PC-3 (cell line): ENCODE measurements at regions not wholly inside any gene's neighbourhood (a gene's known extent, or its start where the extent isn't known, plus 50 kb on each side); places are given as distances from the start of the nearest gene placed in this dataset.

Source experiments
- ATAC-seq: fragments of 200-7000 bp; cut with Tn5 transposase; 2 replicates; pipeline ENCODE4 v1.9.1; 2020; ENCODE audit warnings: mild to moderate bottlenecking, moderate library complexity
- BruUV-seq: library from RNA; stranded (reverse); fragments of 400-500 nt; replicated peaks from 2 replicates; lab custom pipeline; 2021; lab: Mats Ljungman, UMichigan
- CTCF ChIA-PET: fragments of 300-600 bp; sonication (Branson Sonifier 250); formaldehyde crosslinking; loops from one replicate; lab custom pipeline; 2022; ENCODE audit warnings: antibody characterized with exemption; lab: Charles Lee
- POLR2A ChIA-PET: fragments of 300-600 bp; sonication (Branson Sonifier 250); formaldehyde crosslinking; loops from one replicate; lab custom pipeline; 2022; ENCODE audit warnings: antibody characterized with exemption; ENCODE audit not compliant: unreplicated experiment; lab: Charles Lee
- DNase-seq: peaks from one replicate; pipeline ENCODE4 v3.0.0-alpha.2; 2015
- H2AFZ ChIP-seq: fragments of 300-600 bp; sonication (generic); 2 replicates; pipeline ENCODE4 v1.6.0; 2016; ENCODE audit warnings: antibody characterized with exemption, low read length
- H3F3A ChIP-seq: fragments of 300-600 bp; sonication (generic); one replicate; pipeline ENCODE4 v1.6.0; 2017; ENCODE audit warnings: antibody characterized with exemption, low read length, control low read depth, mild to moderate bottlenecking; ENCODE audit not compliant: unreplicated experiment
- H3K27ac ChIP-seq: fragments of 300-600 bp; sonication (generic); 2 replicates; pipeline ENCODE4 v1.5.1; 2016; ENCODE audit warnings: mild to moderate bottlenecking, low read length
- H3K27me3 ChIP-seq: fragments of 300-600 bp; sonication (generic); 2 replicates; pipeline ENCODE4 v1.6.1; 2016; ENCODE audit warnings: low read length, mixed read lengths
- H3K36me3 ChIP-seq: fragments of 300-600 bp; sonication (generic); 2 replicates; pipeline ENCODE4 v1.6.1; 2016; ENCODE audit warnings: low read depth, mixed run types, low read length, mixed read lengths
- H3K4me1 ChIP-seq: fragments of 300-600 bp; sonication (generic); 2 replicates; pipeline ENCODE4 v1.5.1; 2016; ENCODE audit warnings: low read length; ENCODE audit not compliant: insufficient read depth
- H3K4me2 ChIP-seq: fragments of 300-600 bp; sonication (generic); 2 replicates; pipeline ENCODE4 v1.6.0; 2016; ENCODE audit warnings: low read length
- H3K4me3 ChIP-seq: fragments of 300-600 bp; sonication (generic); 2 replicates; pipeline ENCODE4 v1.5.1; 2016; ENCODE audit warnings: mild to moderate bottlenecking, low read length, mixed read lengths
- H3K79me2 ChIP-seq: fragments of 300-600 bp; sonication (generic); 2 replicates; pipeline ENCODE4 v1.6.1; 2017; ENCODE audit warnings: low read length, mixed read lengths
- H3K9ac ChIP-seq: fragments of 300-600 bp; sonication (generic); 2 replicates; pipeline ENCODE4 v1.6.0; 2016; ENCODE audit warnings: mild to moderate bottlenecking, low read length
- H3K9me2 ChIP-seq: fragments of 300-600 bp; sonication (generic); replicated peaks from 2 replicates; pipeline ENCODE4 v1.6.1; 2016; ENCODE audit warnings: mixed run types, low read length, mixed read lengths
- H3K9me3 ChIP-seq: fragments of 300-600 bp; sonication (generic); 2 replicates; pipeline ENCODE4 v1.6.1; 2016; ENCODE audit warnings: low read length, mixed read lengths
- H4K20me1 ChIP-seq: fragments of 300-600 bp; sonication (generic); 2 replicates; pipeline ENCODE4 v1.6.1; 2016; ENCODE audit warnings: low read length, mixed read lengths
- EZH2 ChIP-seq: fragments of 300-600 bp; sonication (generic); IDR thresholded peaks from one replicate; pipeline ENCODE4 v1.6.1; 2017; ENCODE audit warnings: antibody characterized with exemption, mild to moderate bottlenecking, low read length; ENCODE audit not compliant: unreplicated experiment
- EZH2phosphoT487 ChIP-seq: fragments of 300-600 bp; sonication (generic); IDR thresholded peaks from 2 replicates; pipeline ENCODE4 v1.6.1; 2018; ENCODE audit warnings: mild to moderate bottlenecking, antibody characterized with exemption, low read length, borderline replicate concordance
- intact Hi-C: fragments of 100-400 bp; cut with micrococcal nuclease; formaldehyde crosslinking; loops from 2 replicates; pipeline ENCODE4 v1.9.0; 2023
- TF ChIP-seq, protein P1 (sequence below): fragments of 300-600 bp; sonication (generic); conservative IDR thresholded peaks from 2 replicates; pipeline ENCODE4 v1.5.1; 2017; ENCODE audit warnings: antibody characterized with exemption, low read depth, mild to moderate bottlenecking, low read length

- Histone ChIP-seq H3K4me1 (no peaks in the 10 kb centered on the region), H3K79me2 (no peaks in the 10 kb centered on the region), H3F3A (no peaks in the 10 kb centered on the region), H3K9me2 (no peaks in the 10 kb centered on the region), H3K36me3 (no peaks in the 10 kb centered on the region), H3K27ac (no peak overlapping the region), H3K9me3 (no peaks in the 10 kb centered on the region), H3K4me3 (no peak overlapping the region), H3K4me2 (no peak overlapping the region), H2AFZ (no peak overlapping the region), H3K9ac (no peak overlapping the region), H4K20me1 (no peaks in the 10 kb centered on the region), H3K27me3 (peaks cover 26% of the 10 kb centered on the region)
- ChIA-PET CTCF (no interaction called here), POLR2A (no interaction called here)
- no peak for DNase-seq
- intact Hi-C loops, result no loop called here
- BruUV-seq, result no TSS peak
- ATAC-seq, result no peak
- no peak for TF ChIP-seq EZH2
- TF ChIP-seq, protein P1, sequence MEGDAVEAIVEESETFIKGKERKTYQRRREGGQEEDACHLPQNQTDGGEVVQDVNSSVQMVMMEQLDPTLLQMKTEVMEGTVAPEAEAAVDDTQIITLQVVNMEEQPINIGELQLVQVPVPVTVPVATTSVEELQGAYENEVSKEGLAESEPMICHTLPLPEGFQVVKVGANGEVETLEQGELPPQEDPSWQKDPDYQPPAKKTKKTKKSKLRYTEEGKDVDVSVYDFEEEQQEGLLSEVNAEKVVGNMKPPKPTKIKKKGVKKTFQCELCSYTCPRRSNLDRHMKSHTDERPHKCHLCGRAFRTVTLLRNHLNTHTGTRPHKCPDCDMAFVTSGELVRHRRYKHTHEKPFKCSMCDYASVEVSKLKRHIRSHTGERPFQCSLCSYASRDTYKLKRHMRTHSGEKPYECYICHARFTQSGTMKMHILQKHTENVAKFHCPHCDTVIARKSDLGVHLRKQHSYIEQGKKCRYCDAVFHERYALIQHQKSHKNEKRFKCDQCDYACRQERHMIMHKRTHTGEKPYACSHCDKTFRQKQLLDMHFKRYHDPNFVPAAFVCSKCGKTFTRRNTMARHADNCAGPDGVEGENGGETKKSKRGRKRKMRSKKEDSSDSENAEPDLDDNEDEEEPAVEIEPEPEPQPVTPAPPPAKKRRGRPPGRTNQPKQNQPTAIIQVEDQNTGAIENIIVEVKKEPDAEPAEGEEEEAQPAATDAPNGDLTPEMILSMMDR, result no peak
- TF ChIP-seq EZH2phosphoT487, result no peak
Observed at GRCh38 chr17:14547016-14547415, 246.1 kb downstream of the HS3ST3B1 start.

DNA sequence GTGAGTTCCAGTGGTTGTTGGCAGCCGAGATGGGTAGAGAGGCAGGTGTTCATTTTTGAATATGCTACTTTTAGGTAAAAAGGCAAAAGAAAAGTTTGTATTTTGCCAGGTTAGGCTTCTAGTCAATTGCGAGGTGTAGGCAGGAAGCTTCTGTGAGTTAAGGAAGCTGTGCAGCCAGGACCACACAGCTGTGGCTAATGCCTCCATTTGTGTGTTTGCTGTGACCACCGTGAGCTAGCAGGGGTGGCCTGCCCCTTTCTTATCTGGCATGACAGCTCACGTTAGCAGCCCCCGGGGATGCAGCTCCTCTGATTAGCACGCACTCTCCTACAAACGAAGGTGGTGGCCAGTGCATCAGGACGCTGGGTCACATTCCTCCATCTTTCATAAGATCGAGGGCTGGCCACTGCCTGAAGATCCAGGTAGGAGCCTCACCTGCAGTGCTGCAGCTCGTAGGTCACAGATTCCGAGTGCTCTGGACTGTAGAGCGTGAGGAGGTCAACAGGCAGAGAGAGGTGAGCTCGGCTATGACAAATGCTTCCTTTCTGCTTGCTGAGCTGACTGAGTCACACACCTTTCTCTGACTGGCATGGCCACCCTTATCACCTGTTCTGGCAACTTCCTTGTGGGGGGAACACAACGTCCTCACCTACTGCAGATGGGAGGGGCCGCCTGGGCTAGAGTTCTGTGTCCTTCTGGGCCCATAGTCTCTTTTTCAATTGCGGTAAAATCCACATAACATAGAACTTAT, 244.4 kb downstream of the HS3ST3B1 start:
- no peak overlapping the region for H3K4me3 ChIP-seq
- ATAC-seq (no peak), DNase-seq (peak; percentile 48)
- no peaks in the 10 kb centered on the region for H3K4me1 ChIP-seq
- BruUV-seq, result no TSS peak
- H3F3A ChIP-seq, result no peaks in the 10 kb centered on the region
- POLR2A ChIA-PET, result no interaction called here
- intact Hi-C loops, result no loop called here
- no peak overlapping the region for H3K4me2 ChIP-seq
- H3K27me3 ChIP-seq, result peaks cover 16% of the 10 kb centered on the region; the same call in 1 of the 2 replicates
- CTCF ChIA-PET, result no interaction called here
- 0 out of 2 replicates have a peak overlapping the region, but pooled peaks have one; percentile 40 for H2AFZ ChIP-seq
- no peaks in the 10 kb centered on the region for H3K79me2 ChIP-seq
- H3K27ac ChIP-seq, result no peak overlapping the region
- H3K9me3 ChIP-seq, result no peaks in the 10 kb centered on the region
- H3K9ac ChIP-seq, result no peak overlapping the region
- H4K20me1 ChIP-seq, result no peaks in the 10 kb centered on the region
- H3K36me3 ChIP-seq, result no peaks in the 10 kb centered on the region
- H3K9me2 ChIP-seq, result no peaks in the 10 kb centered on the region
- TF ChIP-seq EZH2phosphoT487 (no peak), EZH2 (no peak)
- TF ChIP-seq, protein P1, result no peak

- TF ChIP-seq, protein P1, result no peak
- no peak for TF ChIP-seq EZH2phosphoT487
- no peak for TF ChIP-seq EZH2
- POLR2A ChIA-PET, result no interaction called here
- DNase-seq, result no peak
- no peaks in the 10 kb centered on the region for H3K9me2 ChIP-seq
- H4K20me1 ChIP-seq, result no peaks in the 10 kb centered on the region
- no peak overlapping the region for H3K4me3 ChIP-seq
- no peak overlapping the region for H3K27ac ChIP-seq
- no peaks in the 10 kb centered on the region for H3K9me3 ChIP-seq
- no peaks in the 10 kb centered on the region for H3F3A ChIP-seq
- ATAC-seq, result no peak
- no peaks in the 10 kb centered on the region for H3K79me2 ChIP-seq
- CTCF ChIA-PET, result no interaction called here
- no peak overlapping the region for H3K9ac ChIP-seq
- H3K27me3 ChIP-seq, result peaks cover 9% of the 10 kb centered on the region; the same call in 1 of the 2 replicates
- H2AFZ ChIP-seq, result no peak overlapping the region
- intact Hi-C loops, result no loop called here
- H3K36me3 ChIP-seq, result no peaks in the 10 kb centered on the region
- no TSS peak for BruUV-seq
- no peak overlapping the region for H3K4me2 ChIP-seq
- no peaks in the 10 kb centered on the region for H3K4me1 ChIP-seq
Observed at GRCh38 chr17:14541714-14542113, 240.8 kb downstream of the HS3ST3B1 start.
